ENCODE measurements at regions not wholly inside any gene's neighbourhood (a gene's known extent, or its start where the extent isn't known, plus 50 kb on each side); places are given as distances from the start of the nearest gene placed in this dataset.

DNA sequence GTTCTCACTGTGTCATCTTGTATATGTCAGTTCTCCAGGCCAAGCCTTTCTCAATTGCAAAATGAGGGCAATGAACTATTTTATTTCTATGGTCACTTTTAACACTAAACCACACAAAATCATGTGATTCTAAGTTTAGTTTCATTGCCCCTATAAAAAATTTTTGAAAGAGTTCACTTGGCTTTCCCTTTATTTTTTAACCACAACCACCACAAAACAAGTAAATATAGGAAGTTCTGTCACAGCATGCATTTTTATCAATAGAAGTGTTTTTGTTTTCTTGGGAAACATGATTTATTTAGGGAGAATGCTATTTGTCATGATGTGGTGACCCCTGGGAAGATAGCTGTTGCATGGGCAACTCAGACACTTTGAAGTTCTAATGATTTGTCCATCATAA is 169.1 kb downstream of the CSNK1G3 start:
- Histone ChIP-seq H3K27ac (no peak overlapping the region), H3K4me3 (no peak overlapping the region)
- DNase-seq (ENCODE audit: low spot score), result no peak
- TF ChIP-seq, protein P1, sequence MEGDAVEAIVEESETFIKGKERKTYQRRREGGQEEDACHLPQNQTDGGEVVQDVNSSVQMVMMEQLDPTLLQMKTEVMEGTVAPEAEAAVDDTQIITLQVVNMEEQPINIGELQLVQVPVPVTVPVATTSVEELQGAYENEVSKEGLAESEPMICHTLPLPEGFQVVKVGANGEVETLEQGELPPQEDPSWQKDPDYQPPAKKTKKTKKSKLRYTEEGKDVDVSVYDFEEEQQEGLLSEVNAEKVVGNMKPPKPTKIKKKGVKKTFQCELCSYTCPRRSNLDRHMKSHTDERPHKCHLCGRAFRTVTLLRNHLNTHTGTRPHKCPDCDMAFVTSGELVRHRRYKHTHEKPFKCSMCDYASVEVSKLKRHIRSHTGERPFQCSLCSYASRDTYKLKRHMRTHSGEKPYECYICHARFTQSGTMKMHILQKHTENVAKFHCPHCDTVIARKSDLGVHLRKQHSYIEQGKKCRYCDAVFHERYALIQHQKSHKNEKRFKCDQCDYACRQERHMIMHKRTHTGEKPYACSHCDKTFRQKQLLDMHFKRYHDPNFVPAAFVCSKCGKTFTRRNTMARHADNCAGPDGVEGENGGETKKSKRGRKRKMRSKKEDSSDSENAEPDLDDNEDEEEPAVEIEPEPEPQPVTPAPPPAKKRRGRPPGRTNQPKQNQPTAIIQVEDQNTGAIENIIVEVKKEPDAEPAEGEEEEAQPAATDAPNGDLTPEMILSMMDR (IDR thresholded peaks at IDR 0.05), result no peak

DNA sequence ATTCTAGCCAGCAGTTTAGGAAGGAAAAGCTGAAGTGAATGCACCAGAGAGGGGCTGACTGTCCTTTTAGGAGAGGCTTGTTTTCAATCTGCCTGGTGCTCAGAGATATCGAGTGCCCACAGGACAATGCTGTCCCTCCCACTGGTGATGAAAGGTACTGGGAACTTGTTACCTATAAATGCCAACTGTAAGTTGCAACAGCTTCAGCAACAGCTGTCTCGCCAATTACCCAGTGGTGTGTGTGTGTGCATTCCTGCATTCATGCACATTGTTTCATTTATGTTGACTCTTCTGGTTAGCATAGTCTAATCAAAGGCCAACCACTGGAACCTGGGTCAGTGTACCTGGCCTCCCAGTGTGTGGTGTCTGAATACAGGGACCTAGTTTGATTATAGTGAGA is 161.1 kb downstream of the CSNK1G3 start:
- Histone ChIP-seq H3K27ac (no peak overlapping the region), H3K4me3 (no peak overlapping the region)
- TF ChIP-seq, protein P1 (IDR thresholded peaks at IDR 0.05), result no peak
- no peak for DNase-seq (ENCODE audit: low spot score)

DNA sequence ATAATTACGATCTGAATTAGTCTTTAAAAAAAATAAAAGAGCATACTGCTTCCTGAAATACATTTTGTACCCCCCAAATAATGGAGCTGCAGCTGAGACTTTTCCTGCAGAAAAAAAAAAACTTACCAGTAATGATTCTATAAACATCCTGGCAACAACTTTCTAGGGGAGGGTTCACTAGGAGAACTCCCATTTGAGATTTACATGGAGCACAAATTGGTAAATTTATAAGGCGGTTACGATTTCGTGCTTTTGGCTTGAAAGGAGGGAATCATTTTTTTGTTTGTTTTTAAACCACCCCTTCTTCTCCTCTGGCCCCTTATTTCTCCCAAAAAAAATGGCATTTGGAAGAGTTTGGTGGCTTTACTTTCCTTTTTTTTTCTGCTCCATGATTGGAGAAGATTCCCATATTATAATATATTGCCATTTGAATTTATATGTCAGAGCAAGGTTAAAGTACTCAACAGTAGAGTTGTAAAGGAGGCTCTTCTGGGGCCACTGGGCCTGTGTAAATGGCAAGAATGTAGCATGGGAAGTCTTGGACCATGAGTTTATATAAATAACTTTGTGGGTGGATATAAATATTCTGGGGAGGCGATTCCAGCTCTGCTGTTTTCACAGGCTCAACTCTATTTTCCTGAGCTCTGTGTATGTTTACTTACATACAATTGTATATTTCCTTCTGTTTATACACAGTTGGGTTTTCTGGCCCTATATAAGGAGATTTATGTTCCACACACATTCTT is 159.9 kb downstream of the CSNK1G3 start:
- Histone ChIP-seq H3K4me3 (no peak overlapping the region), H3K27ac (no peak overlapping the region)
- no peak for DNase-seq (ENCODE audit: low spot score)
- TF ChIP-seq, protein P1 (IDR thresholded peaks at IDR 0.05), result no peak

DNA sequence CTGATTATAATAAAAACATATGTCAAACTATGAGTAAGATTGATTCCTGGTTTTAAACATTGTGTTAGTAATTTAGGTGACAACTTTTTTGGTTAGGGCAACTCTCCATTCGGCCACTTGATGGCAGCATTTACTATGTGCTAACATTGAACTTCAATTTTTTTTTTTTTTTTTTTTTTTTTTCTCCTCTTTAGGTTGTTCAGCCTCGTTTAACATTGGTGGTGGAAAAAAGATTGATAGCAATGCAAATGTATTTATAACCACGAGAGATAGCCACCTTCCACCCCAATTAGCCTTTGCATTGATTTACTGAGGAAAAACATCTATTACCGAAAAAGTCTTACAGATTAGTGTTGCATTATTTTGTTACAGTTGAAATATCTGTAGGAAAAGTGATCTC is 159.1 kb downstream of the CSNK1G3 start:
- DNase-seq (ENCODE audit: low spot score), result no peak
- TF ChIP-seq, protein P1 (IDR thresholded peaks at IDR 0.05), result peak; percentile 62
- Histone ChIP-seq H3K27ac (no peak overlapping the region), H3K4me3 (no peak overlapping the region)
